NCI-H82 treated with DMSO at 0.1 percent for 48 hours (cell line): ENCODE measurements at regions not wholly inside any gene's neighbourhood (a gene's known extent, or its start where the extent isn't known, plus 50 kb on each side); places are given as distances from the start of the nearest gene placed in this dataset.

Source experiments
- DNase-seq: peaks from one replicate; lab custom pipeline; 2025; ENCODE audit not compliant: unreplicated experiment; lab: John Stamatoyannopoulos, UW

DNA sequence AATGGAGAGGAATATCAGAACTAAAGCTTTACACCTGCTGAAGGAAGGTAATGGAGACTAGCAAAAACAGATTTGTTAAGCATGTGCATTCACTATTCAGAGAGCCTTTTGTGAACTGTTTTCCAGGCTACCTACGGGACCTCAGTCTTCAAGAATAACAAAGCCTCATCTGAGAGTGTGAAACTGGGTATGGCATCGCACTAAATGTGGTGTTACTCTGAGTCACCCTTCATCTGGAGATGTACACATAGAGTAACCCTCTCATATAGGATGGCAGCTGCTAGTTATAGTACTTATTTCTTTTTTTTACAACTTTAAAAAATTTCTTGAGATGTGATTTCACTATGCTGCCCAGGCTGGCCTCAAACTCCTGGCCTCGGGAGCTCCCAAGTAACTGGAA is 306.8 kb downstream of the ZNF608 start:
- no peak for DNase-seq

DNA sequence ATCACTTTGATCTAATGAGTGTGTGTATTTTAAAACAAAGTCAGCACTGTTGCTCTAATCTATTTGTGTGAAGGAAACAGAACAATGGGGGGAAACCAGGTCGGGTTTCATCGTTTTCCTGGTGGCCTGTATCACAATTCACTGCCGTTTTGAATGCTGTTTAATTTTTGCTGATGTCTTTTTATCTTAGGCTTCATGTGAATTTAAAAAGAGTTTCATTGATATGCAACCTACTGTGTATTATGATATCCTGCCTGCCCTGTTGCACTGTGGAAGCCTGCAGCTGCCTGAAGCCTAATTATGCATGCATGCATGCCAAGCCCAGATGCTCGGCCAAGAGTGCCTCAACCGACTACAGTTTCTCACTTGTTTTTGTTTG is 307.5 kb downstream of the ZNF608 start:
- no peak for DNase-seq

DNA sequence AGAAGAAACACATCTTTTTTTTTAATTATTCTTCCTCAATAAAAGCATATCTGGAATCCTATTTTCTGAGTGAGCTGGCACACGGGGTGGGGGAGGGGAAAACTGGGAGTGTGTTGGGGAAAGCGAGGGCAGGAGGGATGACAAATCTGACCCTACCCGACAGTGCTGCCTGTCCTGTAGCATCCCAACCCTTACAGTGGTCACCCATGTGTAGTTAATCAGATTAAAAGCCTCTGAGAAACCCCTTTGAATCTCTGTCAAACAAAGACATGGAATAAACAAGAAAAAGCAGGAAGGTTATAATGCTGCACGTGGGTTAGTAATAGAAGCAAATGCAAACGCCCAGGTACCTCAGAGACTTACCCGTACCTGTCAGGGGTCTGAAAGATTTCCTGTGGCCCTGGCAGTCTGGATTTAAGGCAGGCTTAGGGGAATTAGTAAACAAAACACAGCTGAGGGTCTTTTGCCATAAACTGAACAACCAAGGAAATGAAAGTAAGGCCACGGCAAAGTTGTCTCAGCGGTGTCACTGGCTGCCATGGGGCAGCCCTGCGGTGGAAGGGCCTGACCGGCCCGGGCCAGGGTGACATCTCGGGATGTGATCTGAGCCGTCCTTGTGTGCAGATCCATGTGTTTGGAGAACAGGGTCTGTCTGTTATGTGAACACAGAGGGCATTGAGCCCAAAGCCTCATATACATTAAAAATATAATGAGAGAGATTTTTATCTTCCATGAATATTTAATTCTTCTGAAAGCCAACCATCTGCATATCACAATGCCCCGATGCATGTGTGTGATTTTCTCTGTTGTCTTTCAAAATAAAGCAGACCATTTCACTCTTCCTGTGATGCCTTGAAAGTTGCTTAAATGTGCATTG is 308.2 kb downstream of the ZNF608 start:
- no peak for DNase-seq

DNA sequence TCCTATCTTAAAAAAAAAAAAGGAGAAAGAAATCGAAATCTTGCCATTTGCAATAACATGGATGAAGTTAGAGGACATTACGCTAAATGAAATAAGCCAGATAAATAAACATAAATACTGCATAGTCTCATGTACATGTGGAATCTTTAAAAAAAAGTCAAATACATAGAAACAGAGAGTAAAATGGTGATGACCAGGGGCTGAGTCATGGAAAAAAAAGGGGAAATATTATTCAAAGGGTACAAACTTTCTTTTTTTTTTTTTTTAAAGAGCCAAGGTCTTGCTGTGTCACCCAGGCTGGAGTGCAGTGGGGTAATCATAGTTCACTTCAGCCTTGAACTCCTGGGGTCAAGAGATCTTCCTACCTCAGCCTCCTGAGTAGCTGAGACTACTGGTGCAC is 310.1 kb downstream of the ZNF608 start:
- no peak for DNase-seq

DNA sequence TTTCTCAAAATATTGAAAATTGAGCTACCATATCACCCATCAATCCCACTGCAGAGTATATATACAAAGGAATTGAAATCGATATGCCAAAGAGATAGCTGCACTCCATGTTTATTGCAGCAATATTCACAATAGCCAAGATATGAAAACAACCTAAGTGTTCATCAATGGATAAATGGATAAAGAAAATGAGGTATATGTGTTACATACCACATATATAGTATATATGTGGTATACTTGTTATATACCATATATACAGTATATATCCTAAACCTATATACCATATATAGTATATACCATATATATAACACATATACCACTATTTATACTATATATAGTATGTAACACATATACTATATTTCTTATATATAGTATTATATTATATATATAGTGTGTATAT is 313.3 kb downstream of the ZNF608 start:
- DNase-seq: no peak

DNA sequence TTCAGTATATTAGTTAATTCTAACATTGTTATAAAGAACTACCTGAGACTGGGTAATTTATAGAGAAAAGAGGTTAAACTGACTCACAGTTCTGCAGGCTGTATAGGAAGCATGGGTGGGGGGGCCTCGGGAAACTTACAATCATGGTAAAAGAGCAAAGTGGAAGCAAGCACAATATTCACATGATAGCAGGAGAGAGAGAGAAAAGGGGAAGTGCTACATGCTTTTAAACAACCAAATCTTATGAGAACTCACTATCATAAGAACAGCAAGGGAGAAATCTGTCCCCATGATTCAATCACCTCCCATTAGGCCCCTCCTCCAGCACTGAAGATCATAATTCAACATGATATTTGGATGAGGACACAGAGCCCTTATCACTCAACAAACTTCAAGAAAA is 324.9 kb downstream of the ZNF608 start:
- DNase-seq: no peak

DNA sequence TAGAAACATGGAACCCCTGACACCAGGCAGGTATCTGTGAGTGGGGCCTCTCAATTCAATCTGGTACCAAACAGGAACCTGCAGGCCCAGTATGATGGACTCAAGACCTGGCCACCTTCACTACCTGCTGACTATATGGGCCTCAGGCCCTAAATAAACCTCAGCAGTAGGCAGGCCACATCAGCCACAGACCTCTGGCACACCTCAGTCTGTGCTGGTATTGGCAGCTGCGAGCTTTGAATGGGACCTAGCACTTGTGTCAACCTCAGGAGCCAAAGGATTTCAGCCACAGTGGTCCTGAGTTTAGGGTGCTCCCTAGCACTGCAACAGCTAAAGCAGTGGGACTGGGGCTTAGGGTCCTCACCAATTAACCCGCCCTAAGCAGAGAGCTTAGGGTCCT is 325.5 kb downstream of the ZNF608 start:
- no peak for DNase-seq

DNA sequence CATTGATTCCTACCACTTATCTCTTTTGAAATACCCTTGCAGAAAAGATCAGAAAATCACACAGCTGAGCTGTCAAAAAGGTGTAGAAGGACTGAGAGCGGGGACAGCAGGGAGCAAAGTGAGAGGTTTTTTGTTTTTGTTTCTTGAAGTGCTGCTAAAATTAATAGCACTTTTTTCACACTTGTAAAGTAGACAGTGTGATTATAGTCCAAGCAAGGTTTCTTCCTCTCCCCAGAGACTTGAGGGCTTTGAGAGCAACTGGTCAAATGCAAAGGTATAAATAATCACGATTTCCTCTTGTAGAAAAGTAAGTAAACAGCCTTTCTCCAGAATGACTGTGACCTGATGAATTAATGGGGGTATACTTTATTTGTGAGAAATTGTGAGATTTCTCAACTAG is 326.9 kb downstream of the ZNF608 start:
- DNase-seq: no peak

DNA sequence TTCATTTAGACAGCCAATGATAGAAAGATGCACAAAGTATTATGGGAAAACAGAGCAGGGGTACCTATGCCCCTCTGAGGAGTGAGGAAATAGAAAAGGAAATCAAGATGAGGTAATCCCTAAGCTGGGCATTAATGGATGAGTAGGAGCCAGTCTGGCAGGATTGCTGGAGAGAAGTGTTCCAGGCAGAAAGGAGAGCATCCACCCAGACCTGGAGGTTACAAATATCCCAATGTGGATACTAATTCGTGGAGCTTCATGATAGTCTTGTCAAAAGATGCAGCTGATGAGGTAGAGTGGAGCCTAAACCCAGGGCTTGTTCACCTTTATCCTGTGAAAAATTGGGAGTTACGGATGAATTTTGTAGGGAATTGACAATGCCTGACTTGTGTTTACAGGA is 328.0 kb downstream of the ZNF608 start:
- no peak for DNase-seq

DNA sequence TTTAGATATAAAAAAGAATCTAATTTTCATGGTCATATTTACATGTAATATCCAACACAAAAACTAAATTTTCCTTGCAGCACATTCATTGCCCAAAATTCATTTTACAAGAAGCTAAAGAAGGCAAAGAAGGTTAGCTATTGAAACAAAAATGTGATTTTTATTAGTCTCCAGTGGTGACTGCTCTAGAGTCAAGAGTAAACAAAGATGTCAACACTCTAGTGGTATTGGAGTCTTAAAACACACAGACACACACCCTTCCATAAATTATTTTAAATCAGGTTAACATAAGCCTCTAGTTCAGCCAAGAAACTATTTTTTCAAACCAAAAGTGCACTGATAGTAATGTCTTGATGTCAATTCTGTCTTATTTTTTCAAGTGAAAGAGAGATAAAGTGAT is 329.2 kb downstream of the ZNF608 start:
- DNase-seq: no peak

DNA sequence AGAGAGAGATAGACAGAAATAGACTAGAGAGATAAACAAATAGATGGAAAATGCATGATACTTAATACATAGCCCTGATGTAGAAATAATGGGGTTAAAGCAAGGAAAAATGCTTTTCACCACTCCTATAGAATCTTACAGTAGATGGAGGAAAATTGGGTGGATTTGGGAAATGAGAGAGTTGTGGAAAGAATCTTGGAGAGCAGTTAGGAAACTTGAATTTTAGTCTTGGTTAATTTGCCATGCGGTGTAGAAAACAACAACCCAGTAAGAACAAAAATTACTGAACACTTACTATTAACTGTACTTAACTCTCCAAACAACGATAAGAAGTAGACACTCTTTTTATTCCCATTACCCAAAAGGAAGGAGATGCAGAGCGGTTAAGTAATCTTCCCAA is 329.8 kb downstream of the ZNF608 start:
- no peak for DNase-seq

DNA sequence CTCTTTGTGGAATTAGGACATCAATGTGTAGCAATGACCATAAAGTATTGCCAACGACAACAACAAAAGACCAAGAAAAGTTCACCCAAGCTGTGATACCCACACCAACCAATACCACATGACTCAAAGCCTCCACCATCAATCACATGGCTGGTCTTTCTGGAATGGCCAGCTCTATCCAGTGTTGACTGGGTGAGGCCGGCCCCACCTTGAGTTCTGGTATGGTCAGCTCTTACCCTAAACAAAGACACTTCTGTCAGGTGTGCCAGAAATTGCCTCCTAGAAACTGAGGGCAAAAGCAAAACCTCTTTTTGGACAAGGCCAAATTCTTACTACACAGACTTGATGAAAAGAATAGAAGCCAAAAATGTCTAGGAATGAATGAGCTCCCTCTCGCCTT is 331.5 kb downstream of the ZNF608 start:
- DNase-seq: no peak

DNA sequence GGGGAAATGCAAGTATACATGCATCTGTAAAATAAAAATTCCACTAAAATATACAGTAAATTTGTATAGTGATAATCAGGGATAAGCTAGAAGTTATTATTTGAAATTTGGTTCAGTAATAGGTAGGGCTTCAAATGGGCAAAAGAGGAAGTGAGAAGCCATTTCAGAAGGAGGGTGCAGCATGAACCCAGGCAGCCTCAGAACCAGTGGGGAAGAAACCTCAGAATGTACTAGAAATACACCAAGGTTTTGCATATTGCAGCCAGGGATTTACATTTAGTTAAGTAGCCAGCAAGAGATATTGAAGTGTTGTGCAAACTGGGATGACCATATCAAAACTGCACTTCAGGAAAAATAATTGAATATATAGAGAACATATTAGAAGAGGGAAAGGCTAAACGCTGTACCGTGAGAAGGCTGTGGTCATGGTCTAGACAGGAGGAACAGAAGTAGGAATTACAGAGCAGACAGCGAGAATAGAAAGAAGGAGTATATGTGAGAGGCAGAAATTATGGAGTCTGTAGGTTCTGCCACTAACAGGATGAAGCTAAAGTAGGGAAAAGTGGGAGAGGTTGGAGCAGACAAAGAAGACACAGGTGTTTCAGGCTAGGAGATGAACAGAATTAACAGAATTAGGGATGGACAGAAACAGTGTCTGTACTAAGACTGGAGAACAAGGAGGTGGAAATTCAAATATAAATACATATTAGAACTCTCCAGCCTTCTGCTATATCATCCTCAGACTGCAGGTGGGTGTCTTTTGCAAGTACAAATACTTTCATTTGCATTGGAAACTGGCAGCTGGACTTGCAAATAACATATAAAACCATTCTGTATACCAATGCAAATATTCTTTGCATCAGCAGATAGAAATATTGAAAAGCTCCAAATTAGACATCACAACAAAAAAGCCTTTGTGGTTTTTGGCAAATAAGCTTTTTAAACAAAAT is 335.6 kb downstream of the ZNF608 start:
- no peak for DNase-seq

DNA sequence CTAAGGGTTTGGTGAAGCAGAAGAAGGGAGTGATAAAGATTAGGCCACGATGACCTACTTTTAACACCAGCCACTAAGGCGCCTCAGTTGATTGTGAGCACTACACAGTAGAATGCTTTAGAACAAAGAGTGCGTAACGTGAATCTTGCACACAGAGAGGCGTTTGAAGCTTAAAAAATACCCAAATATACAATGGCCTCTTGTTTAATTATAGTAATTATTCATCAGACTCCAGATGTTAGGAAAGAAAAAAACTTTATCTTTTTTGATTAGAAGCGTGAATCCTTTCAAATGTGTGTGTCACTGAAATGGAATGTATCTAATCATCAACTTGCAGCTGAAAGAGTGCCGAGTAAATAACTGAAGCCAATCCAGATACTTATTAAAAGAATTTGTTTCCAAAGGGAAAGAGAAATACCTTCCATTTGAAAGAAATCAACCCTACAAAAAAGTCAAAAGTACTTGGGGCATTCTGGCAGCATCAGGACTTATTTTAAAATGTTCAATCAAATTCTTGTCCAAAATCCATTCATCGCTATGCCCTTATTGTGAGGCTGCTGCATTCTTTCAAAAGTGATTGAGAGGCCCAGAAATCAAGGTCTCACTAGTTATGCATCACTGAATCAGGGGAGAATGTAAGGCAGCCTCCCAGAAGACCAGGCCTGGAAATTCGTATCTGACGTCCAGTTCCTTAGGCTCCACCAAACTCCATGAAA is 337.5 kb downstream of the ZNF608 start:
- no peak for DNase-seq

DNA sequence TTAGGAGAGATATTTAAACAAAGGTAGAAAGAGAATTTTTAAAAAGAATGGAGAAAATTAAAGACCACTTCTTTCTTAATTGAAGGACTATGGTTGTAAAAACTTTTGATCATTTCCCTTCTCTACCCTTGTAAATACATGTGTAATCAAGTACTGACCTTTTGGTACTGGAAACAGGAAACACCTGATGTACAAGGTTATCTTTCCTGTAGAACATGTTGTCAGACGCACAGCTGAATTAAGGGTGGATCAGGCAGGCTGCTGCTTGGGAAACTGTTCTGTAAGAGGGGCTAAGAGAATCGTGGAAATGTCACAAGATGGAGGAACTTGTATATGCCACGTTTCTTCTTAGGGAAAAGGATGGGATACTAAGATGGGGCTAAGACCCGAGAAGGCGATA is 341.6 kb downstream of the ZNF608 start:
- no peak for DNase-seq

DNA sequence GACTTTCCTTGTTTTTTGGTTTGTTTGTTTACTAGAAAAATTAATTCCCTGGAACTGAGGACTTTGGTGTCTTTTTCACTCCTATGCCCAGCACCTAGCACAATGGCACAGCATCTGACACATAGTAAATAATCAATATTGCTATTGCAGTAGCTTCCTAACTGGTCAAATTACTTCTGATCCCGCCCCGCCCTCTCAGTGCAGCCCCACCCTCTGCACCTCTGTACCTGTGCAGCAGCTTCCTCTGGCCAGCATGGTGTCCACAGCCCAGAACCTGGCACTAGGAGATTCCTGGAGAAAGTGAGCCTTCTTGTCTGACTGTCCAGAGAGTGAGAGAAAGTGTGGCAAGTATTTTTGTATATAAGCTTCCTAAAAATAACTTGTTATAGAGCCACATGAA is 343.2 kb downstream of the ZNF608 start:
- DNase-seq: no peak

DNA sequence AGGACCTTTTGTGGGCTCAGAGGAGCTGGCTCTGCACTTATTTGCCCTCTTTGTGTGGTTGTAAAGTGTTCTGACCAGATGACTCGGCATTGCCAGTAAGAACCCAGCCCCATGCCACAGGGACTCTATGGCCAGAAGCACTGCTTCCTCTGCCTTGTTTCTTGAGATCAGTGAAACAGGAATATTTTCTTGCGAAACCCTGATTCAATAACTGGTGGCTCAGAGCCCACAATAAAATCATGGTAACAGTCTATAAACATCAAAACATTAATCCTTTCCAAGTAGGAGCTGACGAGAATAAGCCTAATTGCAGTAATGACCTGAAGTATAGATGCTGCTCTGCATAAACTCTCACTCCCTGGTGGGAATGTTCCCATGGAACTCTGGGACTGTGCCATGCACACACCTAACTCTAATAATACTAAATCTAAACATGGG is 344.3 kb downstream of the ZNF608 start:
- no peak for DNase-seq

DNA sequence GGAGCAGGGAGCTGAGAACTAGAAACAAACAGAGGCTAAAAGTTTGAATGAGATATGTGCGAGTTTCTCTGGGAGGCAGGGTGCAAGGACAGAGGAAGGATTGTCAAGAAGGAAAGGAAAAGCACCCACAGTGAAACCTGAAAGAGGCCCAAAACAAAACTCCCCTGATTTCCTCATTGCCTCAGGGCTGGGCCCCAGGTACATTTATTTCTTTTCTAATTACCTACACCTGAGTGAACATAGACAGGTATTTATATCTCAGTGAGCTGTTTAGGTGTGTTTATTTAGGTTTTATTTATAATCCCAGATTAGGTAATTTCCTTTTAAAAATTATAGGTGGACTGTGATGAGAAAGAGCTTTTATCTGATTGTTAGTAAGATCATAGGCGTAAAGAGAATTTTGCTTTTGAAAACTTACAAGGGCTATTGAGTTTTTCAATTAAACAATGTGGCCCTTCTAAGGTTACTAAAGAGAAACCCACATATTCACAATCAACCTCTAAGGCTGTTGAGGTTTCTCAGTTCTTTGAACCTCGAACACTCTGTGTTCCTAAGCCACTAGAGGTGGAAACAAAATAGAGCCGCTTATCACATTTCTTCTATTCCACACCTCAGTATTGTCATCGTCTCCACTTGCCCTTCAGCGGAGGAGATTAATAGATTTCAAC is 344.8 kb downstream of the ZNF608 start:
- DNase-seq: no peak

DNA sequence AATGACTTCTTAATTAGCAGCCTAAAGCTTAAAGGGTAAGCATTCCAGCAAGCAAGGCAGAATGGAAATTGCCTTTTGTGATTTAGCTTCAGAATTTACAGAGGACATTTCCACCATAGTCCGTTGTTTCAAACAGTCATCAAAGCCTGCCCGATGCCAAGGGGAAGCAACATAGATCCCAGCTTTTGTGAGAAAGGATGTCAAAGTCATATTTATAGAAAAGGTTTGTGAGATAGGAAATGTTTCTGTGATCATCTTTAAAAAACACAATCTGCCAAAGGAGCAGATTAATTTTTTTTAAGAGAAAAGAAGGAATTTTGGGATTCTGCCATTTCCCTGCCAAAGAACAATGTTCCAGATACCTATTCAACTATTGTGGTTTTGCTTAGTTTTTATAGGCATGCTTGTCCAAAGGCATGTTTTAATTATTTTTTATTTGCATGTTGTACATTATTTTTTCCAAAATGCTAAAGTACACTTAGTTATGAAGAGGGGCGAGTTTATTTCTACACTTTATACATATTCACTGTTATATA is 346.9 kb downstream of the ZNF608 start:
- DNase-seq: no peak

DNA sequence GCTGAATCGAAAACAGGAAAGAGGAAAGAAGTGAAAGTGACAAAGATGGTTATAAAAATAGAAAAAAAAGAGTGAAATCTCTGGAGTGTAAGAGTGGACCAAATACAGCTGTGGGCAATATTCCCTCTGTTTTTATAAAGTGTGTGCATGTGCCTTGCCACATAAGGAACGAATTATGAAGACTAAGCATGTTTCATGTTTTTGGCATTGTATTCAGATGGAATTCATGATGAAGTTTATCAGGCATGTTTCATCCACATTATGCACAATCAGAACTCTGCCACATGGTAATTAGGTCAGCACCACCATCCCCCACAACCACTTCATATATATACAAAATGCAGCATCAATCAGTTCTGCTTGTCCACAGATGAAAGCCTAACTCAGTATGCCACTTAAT is 348.0 kb downstream of the ZNF608 start:
- DNase-seq: no peak

DNA sequence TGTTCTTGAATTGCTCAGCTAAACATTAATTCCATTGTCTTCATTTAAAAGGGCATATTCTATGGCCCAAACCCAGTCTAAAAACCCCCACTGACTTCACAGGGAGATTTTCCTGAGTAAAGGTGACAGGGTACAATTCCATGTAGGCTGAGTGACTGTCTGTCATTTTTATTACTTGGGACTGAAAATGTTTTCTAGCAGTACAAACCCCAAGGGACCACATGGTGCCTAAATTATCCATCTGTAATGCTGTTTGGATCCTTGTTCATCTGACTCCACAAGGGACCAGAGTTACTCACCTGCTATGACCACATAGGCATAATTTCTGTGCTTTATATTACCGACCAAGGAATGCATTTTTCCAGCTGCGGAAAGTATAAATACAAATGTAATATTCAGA is 349.1 kb downstream of the ZNF608 start:
- DNase-seq: no peak
